ENCODE measurements at regions not wholly inside any gene's neighbourhood (a gene's known extent, or its start where the extent isn't known, plus 50 kb on each side); places are given as distances from the start of the nearest gene placed in this dataset.

DNA sequence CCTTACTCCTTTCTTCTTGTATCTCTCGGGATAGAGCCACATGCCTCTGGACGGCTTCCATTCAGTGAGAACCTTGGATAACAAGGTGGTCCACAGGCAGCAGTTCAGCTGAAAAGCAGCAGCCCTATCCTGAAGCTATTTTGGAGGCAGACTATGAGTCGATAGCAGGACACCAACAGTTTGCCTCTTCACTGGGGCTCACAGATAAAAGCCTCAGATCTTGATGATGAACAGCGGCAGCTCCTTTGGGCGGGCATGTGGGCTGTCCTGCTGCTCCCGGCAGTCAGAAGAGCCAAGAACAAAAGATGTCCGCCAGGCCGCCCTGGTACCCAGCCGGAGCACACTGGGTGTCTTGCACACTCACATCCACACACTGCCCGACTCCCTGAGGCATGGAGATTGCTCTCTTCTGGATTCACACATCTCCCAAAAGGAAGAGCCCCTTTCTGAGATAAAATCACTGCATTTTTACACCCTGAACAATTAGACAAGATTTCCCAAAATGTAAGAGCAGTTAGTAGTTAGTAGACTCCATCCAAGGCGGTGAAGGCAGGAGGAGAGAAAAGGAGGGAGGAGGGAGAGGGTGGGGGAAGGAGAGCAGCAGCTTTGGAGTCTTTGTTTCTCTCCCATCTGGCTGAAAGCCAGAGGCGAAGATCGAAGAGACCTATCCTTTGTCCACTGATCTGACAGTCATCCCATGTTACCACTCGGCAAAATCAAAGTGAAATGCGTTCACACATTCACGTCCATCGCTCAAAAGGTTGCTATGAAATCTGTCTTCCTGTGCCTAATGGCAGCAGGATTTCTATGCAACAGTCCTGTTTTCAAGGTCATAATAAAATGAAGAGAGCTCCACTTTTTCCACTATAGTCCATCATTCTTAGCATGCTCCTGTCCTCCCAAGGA is 90.1 kb upstream of the KLF7 start:
- no peak for TF ChIP-seq POLR2A (IDR thresholded peaks at IDR 0.05)
- TF ChIP-seq, protein P1, sequence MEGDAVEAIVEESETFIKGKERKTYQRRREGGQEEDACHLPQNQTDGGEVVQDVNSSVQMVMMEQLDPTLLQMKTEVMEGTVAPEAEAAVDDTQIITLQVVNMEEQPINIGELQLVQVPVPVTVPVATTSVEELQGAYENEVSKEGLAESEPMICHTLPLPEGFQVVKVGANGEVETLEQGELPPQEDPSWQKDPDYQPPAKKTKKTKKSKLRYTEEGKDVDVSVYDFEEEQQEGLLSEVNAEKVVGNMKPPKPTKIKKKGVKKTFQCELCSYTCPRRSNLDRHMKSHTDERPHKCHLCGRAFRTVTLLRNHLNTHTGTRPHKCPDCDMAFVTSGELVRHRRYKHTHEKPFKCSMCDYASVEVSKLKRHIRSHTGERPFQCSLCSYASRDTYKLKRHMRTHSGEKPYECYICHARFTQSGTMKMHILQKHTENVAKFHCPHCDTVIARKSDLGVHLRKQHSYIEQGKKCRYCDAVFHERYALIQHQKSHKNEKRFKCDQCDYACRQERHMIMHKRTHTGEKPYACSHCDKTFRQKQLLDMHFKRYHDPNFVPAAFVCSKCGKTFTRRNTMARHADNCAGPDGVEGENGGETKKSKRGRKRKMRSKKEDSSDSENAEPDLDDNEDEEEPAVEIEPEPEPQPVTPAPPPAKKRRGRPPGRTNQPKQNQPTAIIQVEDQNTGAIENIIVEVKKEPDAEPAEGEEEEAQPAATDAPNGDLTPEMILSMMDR (IDR thresholded peaks at IDR 0.05), result no peak

All from adrenal gland (tissue), 5 donors.